GM20431 (cell line): ENCODE measurements at regions not wholly inside any gene's neighbourhood (a gene's known extent, or its start where the extent isn't known, plus 50 kb on each side); places are given as distances from the start of the nearest gene placed in this dataset.

Experiments
- in situ Hi-C: fragments of 300-500 bp; cut with MseI, MboI; formaldehyde crosslinking; loops from one replicate; pipeline ENCODE4 v1.15.0; 2020; ENCODE audit warnings: low sequenced_read_pairs; ENCODE audit not compliant: unreplicated experiment

DNA sequence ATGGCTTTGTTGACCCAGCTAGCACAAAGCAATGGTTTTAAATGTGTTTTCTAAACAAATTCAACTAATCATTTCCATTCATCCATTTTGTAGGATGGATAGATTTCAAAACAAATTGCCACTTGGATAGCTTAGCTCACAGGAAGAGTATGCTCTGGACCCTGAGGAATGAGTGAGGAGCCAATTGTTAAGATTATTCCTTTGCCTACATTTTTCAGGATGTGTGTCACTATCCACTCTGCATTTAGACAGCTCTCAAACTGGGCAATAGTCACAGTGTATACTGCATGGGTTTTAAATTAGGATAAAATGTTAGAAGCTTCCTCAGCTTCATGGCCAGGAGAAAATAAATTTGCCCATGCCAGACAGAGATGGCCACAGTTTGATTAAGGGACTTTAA is 605.6 kb upstream of the TEX47 start:
- in situ Hi-C loops, result no loop called here

- in situ Hi-C loops, result no loop called here
These were observed 606.2 kb upstream of the TEX47 start for GRCh38 chr7:89401690-89402089.

GRCh38 chr7:89451911-89452310 is 656.4 kb upstream of the TEX47 start:
- in situ Hi-C loops, result no loop called here

DNA sequence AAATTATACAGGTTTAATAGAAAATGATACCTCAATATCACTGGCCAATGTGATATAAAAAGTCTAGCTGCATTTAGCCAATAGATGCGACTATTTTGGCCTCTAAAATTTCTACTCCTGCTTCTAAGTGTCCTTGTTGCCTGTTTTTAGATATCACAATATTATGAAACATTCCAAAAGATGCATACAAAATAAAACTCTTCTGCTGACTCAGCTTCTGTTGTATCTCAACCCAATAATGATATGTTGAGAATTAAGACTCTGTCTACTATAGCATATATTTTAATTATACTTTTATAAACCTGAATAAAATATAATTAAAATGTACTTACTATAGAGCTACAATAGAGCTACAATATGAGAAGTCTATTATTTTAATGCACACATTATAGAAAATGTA is 661.0 kb upstream of the TEX47 start:
- in situ Hi-C loops, result no loop called here

GRCh38 chr7:89458114-89458513 is 662.6 kb upstream of the TEX47 start:
- in situ Hi-C loops, result no loop called here

GRCh38 chr7:89474456-89474855 is 678.9 kb upstream of the TEX47 start:
- in situ Hi-C loops, result no loop called here

DNA sequence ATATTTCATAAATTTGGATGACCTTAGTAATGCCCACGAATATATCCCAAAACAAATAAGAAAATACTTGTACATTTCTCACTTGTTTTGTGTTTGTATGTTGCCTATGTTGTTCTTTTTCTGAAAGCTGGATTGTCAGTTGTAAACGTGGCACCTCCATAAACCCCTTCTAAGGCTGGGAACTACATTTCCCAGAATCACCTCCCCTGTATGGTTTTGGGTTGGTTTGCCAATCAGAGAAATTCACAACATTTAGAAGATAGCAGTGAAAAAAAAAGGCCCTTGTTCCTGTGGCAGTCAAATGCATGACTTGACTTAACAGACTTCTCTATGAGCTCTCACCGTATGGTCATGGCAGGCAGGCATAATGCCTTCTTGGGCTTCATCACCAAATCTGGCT is 676.3 kb upstream of the STEAP1 start:
- in situ Hi-C loops, result no loop called here

GRCh38 chr7:89495704-89496103 is 658.6 kb upstream of the STEAP1 start:
- in situ Hi-C loops, result no loop called here

- in situ Hi-C loops, result no loop called here
These were observed 654.2 kb upstream of the STEAP1 start for GRCh38 chr7:89500084-89500483.

DNA sequence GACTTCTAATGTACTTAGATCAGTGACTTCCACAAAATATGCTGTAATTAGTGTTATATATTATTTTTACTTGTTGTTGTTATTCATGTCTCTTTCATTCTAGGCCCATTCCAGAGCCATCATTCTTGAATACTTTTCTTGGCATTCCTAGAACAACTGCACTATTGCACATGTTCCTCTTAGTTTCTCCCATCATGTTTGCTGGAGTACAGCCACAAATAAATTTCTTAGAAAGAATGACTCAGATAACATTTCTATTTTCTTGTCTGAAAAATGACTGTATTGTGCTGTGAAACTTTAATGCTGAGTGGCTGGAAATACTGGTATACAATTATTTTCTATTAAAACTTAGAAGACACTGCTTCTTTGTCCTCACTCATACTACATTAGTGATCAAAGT is 651.0 kb upstream of the STEAP1 start:
- in situ Hi-C loops, result no loop called here

DNA sequence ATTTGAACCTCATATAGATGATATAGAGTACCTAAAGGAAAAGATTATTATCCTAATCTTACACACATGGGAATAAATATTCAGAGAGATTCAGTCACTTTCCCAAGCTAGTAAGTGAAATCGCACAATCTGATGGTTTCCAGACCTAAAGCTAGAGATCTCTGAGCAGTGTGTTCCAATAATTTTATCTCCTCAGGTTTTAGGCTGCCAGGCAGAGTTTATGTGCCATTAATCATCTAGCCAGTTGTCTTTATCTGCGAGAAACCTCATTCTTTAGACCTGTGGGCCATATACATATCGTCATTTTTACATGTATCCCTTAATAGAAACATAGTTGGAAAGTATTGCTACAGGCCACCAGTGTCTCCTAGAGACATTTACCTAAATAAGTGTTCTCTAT is 647.2 kb upstream of the STEAP1 start:
- in situ Hi-C loops, result no loop called here

DNA sequence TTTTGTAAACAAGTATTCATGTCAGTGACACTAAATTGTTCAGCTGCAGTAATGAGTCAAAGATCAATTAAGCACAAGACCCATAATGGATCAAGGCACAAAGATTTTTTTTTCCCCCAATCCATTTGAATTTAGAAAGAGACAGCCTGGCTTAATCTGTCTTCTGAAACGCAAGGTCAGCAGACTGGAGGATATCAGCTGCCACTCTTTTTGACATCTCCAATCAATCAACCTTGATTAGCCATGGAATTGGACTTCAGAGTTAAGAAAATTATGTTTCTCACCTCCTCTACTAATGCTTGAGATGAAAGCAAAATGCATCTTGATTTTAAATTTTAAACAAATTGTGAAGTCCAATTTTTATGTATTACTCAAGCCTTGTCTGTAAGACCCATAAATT is 642.4 kb upstream of the STEAP1 start:
- in situ Hi-C loops, result no loop called here

GRCh38 chr7:89514970-89515369 is 639.3 kb upstream of the STEAP1 start:
- in situ Hi-C loops, result no loop called here

DNA sequence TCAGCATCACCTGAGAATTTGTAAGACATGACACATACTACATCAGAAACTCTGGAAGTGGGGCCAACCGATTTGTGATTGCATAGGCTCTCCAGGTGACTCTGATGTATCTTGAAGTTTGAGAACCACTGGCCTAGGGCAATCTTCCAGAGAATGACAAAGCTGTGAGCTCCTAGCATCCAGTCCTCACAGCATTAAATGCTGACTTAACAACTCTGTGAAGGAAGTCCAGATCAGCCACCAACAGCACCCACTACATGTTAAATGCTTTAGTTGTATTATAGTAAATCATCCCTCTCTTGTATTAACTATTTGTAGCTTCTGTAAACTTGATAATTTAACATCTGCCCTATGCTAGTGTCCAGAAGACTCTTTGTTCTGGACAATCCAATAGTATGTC is 636.5 kb upstream of the STEAP1 start:
- in situ Hi-C loops, result no loop called here

DNA sequence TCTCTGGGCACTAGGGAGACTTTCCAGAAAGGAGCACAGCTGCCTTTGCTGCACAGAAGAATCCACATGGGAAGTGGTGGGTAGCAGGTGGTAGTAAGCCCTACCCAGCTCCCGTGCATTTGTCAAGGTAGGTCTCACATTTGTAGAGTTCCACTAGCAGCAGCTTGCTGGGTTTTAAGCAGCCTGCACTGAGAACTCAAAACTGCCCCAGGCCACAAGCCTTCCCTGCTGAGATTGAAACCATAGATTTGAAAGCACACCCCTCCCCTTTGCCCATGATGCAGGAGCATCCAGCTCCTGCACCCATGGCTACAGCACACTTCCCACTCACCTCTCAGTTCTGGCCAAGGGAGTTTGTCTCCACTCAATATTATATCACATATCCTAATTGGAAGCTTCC is 604.5 kb upstream of the STEAP1 start:
- in situ Hi-C loops, result no loop called here

DNA sequence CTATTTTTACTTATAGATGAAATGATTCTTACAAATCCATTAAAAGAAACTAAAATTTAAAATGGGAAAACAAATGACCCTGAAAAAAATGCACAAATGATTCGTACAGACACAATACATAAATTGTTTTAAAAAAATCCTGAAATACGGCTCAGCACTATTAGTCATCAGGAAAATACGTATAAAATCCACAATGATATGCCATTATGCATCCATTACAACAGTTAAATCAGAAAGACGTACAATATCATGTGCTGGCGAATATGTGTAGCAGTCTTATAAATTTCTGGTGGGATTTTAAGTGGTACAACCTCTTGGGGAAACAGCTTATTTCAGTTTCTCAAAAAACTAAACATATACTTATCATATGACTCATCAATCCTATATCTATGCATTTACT is 600.1 kb upstream of the STEAP1 start:
- in situ Hi-C loops, result no loop called here

GRCh38 chr7:89559596-89559995 is 594.7 kb upstream of the STEAP1 start:
- in situ Hi-C loops, result no loop called here

- in situ Hi-C loops, result no loop called here
These were observed 590.7 kb upstream of the STEAP1 start for GRCh38 chr7:89563597-89563996.

DNA sequence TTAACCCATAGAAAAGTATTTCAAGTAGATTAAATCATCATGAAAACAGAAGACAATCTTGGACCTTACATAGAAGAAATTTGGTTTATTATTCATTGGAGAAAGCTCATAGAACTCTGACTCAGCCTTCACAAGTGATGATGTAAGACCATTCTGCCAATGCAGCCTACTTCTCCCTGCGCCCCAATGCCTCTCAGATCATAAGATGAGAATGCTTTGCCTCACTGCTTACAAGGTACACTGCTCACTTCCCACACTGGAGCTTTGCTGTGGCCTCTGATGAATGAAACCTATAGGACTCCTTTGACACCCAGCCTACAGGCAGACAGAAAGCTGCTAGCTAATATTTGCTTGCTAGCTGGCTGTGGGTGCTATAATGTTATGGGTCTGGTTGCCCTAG is 569.4 kb upstream of the STEAP1 start:
- in situ Hi-C loops, result no loop called here

GRCh38 chr7:89593125-89593524 is 561.1 kb upstream of the STEAP1 start:
- in situ Hi-C loops, result no loop called here

DNA sequence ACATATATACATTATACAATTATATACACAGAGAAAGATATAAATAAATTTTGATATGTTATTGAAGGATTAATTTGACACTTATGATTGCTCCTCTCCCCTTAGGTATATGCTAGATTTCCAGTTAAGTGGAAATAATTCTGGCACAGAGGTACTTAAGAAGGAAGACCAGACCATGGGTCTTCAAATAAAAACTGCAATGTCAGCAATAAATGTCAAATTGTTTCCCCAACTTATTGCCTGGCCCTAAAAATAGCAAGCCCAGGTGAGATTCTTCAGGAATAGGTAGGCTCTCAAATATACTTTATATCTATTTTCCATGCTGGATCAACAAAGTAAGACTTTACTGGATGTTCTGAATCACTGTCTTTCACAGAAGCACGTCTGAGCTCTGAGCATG is 551.3 kb upstream of the STEAP1 start:
- in situ Hi-C loops, result no loop called here

- in situ Hi-C loops, result no loop called here
These were observed 548.9 kb upstream of the STEAP1 start for GRCh38 chr7:89605362-89605761.

DNA sequence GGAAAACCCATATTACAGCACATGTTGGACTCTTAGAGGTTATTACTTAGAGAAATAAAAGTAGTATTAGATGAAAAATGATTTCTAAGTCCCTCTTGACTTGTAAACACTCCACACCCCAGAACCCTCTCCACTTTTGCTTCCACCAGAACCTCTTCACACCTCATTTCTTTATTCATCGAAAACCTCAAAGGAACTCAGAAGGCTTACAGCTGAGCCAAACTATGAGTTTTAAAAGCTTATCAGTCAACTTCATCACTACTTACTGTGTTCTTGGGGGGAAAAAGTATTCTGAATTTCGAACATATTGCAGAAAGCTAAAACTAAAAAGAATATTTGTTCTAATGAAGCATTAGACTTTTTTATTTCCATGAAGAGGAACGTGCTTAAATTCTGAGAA is 547.8 kb upstream of the STEAP1 start:
- in situ Hi-C loops, result no loop called here
